ENCODE measurements at regions not wholly inside any gene's neighbourhood (a gene's known extent, or its start where the extent isn't known, plus 50 kb on each side); places are given as distances from the start of the nearest gene placed in this dataset.

DNA sequence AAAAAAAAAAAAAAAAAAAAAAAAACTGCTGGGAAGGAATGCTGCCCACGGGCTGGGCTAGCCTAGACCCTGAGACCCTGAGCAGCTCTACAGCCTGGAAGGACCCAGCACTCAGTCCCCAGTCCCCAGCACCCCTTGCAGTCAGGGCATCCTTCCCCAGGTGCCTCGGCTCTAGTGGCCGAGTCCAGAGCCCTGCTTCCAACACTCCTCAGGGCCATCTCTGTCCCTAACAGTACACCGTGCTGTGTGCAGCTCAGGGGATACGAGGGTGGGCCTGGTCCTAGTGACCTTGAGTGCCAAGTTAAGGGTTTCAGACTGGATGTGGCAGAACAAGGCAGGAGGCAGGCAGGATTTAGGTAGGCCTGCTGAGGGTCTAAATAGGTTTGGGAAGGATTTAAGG is 50.2 kb upstream of the LRP8 start:
- no peak for DNase-seq (ENCODE audit: low read depth in 3 of 3, low spot score in 1 of 3)

DNA sequence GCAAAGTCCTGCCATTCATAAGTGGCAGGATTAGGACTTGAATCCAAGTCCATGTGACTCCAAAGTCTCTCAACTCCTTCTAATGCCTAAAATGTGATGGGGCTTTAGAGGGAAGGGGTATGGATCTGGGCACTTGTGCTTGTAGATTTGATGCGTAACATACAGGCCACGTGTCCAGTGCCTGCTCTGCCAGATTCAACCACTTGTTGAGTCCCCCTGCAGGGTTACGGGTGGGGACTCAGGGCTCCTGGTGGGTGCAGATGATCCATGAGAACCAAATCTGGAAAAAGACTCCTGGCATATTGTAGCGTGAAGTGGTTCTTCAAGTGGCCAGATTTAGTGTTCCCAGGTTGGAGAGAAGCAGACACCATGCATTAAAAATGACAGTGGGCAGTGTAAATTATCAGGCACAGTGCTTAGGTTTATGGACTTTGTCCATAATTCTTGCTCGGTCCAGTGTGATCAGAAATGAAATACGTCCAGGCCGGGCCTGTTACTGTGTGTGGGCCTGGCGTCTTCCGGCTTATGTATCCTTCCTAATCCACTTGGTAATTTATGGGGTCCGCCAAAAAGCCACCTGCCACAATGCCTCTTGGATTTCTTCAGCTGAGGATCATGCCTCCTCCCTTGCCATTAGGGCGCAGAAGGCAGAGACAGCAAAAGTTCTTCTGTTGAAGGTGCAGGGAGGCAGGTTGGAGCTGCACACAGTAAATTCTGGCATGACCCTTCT is 51.2 kb upstream of the LRP8 start:
- DNase-seq (ENCODE audit: low read depth in 3 of 3, low spot score in 1 of 3): no peak

DNA sequence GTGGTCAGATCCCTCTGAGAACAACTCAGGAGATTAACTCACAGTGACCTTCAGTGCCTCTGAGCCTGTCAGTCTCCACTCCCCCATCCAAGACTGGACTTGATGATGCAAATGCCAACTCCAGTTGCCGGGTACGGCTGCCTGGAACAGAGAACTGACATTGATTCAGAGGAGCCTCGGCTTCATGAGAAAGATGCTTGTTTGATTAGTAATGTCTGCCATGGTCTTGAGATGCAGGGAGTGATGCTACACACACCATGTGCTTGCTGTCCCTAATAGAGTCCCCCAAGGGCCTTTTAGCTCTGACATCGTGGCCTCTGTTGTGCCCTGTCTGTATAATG is 51.8 kb upstream of the LRP8 start:
- no peak for DNase-seq (ENCODE audit: low read depth in 3 of 3, low spot score in 1 of 3)

DNA sequence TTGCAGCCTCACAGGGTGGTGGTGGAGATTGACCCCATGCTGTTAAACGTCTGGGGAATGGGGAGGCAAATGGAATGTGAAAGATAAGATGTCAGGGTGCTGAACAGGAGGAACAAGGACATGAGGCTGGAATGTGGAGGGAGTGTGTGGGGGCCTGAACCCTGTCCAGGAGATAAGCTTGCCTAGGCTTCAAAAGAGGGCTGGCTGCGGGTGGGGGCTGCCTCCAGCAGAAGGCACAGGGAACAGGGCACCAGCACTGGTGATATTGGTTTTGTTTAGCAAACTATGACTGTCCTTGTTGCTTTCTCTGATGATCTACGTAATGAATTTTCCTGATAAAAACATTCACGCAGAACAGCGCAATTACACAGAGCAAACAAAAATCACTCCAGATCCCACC is 52.4 kb upstream of the LRP8 start:
- no peak for DNase-seq (ENCODE audit: low read depth in 3 of 3, low spot score in 1 of 3)

DNA sequence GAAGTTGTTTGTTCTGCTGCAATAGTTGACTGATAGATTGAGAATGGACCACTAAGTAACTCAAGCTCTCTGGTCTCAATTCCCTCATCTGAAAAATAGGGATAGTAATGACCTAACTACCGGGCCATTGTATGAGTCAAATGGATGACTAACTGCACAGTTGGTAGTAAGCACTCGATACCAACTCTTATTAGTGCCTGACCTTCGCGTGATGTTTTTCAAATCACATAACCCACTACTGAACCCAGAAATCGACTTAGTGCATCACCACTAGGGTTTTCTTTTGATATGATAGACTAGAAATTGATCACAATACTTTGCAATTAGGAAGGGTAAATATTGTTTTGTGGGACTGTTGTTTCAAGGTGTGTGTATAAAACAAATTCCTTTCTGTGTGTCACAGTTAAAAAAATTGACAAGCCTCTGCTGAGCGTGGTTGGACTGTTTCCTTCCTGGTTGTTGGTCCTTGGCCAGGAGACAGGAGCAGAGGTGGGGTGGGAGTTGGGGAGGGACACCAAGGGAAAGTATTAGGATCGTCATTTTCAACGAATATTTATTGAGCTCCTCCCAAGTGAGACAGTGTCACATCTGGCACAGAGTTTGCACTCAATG is 54.0 kb upstream of the LRP8 start:
- DNase-seq (ENCODE audit: low read depth in 3 of 3, low spot score in 1 of 3): no peak

DNA sequence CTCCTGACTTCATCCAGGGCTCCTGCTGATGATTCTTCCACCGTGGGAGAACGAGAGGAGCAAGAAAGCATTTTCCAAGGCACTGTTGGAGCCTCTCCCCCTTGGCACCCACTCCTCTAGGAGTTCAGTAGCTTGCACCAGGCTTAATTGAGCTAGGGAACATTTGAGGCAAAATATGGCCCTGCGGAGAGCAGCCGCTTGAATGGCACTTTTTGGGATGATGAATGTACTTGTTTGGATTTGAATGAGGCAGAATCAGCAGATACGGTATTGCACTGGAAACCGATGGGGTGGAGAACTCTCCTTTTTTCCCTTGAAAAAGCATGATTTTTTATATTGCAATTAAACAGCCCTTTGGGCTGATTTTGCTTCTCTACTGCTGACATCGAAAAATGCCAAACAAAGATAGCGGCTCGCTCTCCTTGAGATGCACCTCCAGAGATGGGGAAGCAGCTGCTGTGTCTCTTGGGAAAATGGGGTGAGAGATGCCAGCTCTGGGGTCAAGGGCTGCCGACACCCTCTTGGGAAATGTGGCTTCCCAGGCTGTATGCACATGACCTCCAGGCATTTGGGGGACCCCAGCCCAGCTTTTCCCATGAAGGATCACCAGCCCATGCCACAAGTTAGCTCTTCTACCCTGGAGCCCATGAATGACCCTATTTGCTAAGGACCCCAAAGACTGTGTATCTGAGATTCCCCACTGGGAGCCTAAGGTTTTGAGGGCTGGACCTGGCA is 55.4 kb upstream of the LRP8 start:
- DNase-seq (ENCODE audit: low read depth in 3 of 3, low spot score in 1 of 3): no peak

DNA sequence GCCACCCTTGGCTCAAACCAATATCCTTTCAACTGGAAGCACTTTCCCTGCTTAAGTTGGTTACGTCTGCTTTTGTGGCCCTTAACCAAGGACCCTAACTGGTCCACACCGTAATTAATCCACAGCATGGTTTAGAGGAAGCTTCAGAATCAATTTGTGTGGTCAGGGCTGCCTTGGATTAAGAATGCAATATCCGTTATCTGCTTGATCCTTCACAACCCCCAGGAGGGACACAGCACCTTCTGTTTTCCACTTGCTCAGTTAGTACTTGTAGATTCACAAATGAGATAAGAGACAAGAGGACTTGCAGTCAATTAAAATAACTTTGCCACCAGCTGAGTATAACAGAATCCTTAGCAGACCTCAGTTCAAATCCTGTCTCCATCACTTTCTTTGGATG is 56.9 kb upstream of the LRP8 start:
- no peak for DNase-seq (ENCODE audit: low read depth in 3 of 3, low spot score in 1 of 3)

DNA sequence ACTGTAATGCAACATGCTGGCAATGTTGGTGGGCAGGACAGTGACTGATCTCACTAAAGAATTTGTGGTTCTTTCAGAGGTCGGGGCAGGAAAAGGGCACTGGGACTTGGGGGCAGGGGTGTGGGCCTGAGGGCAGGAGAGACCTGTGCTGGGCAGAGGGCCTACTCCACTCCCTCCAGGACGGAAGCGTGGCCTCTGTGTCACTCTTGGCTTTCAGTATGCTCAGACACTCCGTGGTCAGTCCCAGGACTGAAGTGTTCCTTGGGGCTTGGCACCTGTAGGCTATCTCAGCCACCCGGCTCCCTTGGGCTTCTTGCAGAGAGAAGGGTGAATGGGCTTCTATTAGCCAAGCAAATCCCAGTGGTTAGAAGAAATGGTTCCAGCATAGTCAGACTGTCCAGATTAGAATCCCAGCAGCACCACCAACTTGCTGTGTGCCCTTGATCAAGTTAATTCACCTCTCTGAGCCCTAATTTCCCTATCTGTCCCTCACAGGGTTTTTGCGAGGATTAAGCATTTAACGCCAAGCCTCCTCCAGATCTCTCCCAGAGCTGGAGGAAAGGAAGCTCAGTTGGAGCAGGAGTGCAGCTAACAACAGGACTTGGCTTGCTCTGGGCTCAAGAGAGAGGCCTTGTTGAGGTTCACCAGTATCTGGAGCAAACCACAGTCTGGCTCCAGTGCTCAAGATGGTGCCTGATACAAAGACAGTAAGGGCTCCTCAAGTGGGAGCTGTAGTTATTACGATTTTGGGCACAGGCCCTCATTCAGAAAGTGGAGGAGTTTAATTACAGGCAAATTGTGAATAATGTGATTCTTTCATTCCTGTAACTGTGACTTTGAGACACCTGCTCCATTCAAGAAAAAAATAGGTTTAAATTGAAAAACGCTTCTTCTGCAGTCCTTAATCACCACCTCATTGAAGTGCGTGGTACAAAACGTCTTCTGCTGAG is 57.7 kb upstream of the LRP8 start:
- no peak for DNase-seq (ENCODE audit: low read depth in 3 of 3, low spot score in 1 of 3)

DNA sequence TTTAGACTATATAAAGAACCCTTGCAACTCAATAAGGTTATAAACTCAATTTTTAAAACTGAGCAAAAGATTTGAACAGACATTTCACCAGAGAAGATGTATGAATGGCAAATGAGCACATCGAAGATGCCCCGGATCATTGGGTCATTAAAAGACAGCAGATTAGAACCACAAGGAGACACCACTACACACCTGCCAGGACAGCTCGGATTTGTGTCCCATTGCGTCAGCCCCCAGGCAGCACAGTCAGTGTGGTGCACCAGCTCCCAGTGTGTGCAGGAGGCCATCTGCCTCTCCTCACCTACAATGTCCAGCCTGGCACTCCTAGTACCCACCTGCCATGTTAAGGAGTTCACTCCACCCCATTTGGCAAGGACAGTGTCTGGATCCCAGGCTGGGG is 61.1 kb upstream of the LRP8 start:
- DNase-seq (ENCODE audit: low read depth in 3 of 3, low spot score in 1 of 3): no peak

DNA sequence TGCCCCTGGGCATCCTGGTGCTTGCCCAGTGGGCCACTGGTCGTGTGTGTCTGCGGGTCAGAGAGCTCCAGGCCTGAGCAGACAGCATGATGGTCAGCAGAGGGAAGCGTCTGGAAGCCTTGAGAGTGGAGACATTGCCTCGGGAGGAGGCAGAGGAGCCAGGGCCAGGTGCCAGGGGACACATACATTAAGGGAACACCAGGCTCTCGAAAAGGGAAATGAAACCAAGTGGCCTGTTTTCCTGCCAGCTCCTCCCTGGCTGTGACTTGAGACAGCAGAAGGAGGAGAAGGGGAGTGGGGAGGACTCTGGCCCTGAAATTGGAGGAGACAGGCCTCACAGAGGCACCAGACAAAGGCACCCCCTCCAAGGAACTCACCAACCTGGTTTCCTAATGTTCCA is 62.4 kb upstream of the LRP8 start:
- DNase-seq (ENCODE audit: low read depth in 3 of 3, low spot score in 1 of 3): no peak

DNA sequence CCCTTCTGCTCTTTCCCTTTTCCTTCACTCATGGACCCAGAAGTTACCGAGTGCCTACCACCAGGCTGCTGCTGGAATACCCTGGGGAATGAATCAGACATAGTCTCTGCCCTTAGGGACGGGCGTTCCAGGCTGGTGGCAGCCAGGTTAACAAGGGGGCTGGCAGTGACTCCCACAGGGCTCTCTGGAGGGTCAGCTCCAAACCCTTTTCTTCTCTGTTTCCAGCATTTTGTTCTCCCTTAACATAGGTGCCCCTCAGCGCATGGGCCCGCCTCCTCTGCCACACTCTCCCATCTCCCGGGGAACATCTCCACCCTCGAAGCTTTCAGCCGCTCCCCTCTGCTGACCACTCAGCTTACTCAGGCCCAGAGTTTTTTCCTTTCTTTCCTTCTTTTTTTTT is 62.9 kb upstream of the LRP8 start:
- DNase-seq (ENCODE audit: low read depth in 3 of 3, low spot score in 1 of 3): no peak

DNA sequence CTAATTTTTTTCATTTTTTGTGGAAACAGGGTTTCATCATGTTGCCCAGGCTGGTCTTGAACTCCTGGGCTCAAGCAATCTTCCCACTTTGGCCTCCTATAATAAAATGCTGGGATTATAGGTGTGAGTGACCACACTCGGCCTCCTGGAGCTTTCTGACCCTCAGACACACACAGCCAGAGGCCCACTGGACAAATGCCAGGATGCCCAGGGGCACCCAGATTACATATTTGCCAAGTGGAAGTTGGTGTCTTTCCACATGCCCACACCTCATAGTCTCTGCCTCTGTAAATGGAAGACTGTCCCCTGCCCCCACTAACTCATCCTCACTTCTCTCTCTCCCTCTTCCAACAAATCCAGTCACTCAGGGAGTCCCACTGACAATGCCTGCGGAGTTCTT is 63.4 kb upstream of the LRP8 start:
- DNase-seq (ENCODE audit: low read depth in 3 of 3, low spot score in 1 of 3): no peak

DNA sequence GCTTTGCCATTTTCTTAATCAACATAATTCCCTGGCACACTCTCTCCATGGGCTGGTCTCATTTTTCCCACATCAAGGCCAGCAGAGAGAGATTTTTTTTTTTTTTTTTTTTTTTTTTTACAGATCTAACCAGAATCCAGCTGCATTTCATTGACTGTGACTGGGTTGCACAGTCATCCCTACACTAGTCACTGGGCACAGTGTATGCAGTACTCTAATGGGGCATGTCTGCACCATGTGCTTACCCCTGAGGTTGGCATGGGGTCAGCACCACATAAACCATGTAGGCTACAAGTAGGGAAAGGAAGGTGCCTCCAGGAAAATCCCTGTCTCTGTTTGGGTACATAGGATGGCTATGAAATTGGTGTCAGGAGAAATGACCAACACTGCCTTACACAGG is 64.1 kb upstream of the LRP8 start:
- DNase-seq (ENCODE audit: low read depth in 3 of 3, low spot score in 1 of 3): no peak

DNA sequence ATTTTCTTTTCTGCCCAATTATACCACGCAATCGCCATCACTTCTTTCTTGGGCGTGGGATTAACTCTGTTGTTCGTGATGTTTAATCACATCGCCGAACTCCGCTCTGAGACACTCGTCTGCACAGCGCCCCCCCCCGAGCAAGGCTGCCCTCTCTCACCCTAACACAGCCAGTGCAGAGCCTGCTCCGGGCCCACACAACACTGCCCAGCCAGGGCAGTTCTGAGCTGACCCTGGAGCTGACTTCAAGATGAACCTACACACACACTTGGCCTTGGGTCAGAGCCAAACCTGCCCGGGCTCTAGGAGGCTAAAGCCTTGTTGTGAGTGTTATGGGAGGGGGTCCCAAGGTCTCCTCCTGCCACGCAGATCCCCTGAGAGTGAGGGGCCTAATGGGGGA is 64.6 kb upstream of the LRP8 start:
- DNase-seq (ENCODE audit: low read depth in 3 of 3, low spot score in 1 of 3): no peak

DNA sequence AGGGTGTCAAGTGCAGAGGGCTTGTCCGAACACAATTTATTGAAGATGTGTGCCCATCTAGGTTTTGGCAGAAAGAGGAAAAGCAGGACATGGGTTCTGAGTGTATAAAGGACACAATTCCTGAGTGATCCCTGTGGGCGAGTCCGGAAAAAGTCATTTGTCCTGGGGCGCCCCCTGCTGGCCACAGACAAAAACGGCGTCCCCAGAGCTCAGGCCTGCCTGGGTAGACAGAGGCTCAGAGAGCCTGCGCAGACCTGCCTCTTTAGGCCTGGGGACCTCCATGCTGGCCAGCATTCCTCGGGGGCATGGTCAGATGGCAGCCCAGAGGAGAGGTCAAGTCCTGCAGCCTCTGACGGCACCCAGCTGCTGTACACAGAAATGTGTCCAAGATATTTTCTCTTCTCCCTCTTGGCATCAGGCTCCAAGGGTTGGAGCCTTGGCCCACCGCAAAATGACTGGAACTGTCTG is 65.5 kb upstream of the LRP8 start:
- DNase-seq (ENCODE audit: low read depth in 3 of 3, low spot score in 1 of 3): peak; percentile 24 to 73 (median 54)

DNA sequence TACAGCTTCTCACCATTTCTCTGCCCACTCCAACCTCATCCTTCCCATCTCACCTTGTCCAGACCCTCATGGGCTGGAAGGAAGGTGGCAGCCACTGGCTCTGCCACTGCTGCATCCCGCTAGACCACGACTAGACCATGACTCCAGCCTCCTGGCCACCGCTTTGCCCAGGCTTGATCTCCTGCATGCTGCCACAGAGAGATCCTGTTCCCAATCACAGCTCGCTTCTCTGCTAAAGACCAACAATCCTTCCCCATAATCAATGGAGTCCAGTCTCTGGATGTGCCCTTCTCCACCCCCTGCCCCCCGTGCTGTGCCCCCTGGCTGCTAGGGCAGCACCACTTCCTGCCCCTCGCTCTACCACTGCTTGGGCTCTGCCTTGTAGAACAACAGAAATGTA is 64.9 kb upstream of the DMRTB1 start:
- DNase-seq (ENCODE audit: low read depth in 3 of 3, low spot score in 1 of 3): no peak

DNA sequence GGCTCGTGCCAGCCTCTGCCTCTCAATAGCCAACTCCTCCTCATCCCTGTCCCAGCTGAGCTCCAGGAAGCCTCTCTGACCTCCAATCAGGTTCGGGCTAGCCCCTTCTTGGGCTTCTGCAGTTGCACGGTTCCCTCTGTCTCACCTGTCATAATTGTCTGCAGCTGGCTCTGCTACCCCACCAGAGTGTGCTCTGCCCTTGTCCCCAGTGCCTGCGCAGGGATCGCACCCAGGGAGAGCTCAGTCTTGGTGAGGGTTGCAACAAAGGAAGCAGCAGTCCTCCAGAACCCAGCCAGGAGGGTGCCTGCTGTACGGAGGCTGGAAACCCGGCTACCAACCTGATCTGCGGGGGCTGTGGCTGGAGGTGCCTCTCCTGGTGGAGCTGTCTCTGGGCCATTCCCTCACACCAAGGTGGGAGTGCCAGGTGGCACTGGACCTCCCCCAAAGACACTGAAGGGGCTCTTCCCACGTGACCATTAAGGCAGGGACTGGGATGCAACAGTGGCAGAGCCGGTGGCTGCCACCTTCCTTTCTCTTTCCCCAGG is 63.5 kb upstream of the DMRTB1 start:
- DNase-seq (ENCODE audit: low read depth in 3 of 3, low spot score in 1 of 3): no peak

DNA sequence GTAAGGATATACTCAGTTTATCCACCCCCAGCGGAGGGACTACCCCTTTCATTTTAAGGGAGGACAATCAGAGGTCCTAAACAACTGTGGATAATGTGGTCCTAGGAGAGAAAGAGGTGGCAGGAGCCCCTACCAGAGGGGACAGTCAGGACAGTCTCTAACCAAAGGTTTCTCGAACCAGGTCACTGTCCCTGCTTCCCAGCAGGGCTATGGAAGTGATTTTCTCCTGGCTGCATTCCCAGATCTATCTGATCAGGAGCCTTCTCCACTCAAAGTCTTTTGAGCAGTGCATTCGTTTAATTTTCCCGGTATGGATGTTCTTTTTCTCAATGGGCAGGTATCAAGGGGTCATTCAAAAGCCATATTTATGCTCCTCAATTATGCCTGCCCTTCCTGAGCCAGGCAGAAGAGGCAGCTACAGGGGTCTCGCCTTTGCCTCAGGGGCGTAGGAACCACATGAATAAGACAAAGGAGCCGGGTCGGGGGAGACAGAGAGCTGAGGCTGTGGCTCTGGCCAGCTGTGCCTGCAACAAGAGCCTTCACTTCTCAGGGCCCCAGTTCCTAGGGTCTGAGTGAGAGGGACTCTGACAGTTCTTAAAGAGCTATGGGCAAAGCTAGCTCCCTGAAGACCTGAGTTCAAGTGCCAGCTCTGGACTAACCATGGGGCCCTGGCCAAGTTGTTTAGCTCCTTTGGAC is 62.5 kb upstream of the DMRTB1 start:
- DNase-seq (ENCODE audit: low read depth in 3 of 3, low spot score in 1 of 3): no peak

DNA sequence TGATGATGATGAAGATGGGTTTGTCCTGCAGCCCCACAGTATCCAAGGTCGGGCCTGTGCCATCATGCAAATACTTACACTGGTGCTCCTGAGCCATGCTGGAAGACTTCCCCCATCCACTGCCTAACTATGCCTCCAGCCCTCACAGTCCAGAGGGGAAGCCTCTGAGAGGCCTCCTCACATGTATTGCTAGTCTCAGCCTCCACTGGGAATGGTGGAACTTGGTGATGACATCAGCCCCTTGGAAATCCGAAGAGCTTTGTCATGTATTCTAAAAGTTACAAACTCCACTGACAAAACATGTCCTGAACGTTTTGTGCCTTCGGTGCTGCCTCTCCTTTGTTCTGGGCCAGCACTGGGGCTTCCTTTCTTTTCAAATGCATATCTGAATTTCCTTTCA is 61.1 kb upstream of the DMRTB1 start:
- no peak for DNase-seq (ENCODE audit: low read depth in 3 of 3, low spot score in 1 of 3)

DNA sequence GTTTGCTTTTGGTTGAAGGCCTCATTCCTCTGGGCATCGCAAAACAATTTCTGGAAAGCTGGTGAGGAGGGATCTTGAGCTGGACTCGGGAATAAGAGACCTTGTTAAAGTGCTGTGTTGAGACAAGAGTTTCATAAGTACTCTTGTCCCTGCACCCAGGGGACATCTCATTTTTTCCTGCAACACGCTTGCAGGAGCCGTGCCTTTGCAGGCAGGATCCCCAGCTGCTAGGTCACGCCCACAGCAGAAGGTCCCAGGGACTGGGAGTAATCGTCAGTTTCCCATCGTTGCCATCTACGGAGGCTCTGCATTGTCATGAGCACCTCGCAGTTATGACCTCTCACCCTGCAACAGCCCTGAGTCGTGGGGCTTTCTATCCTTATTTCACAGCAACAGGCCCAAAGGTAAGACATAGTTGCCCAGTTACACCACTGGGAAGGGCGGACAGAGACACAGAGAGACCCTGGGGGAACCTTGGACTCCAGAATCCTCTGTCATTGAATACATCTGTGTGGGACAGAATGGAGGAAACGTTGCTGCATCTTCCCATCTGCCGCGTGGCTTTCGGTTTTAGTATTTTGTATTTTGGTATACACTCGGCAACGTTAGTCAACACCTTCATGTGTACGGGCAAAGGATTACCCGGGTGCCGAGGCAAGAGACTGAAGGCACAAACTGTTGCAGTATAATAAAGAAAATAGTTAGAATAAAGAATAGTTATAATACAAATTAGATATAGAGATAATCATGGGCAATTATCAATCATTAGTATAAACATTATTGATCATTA is 60.4 kb upstream of the DMRTB1 start:
- no peak for DNase-seq (ENCODE audit: low read depth in 3 of 3, low spot score in 1 of 3)

Data from stimulated activated CD4-positive, alpha-beta T cell treated with anti-CD3 and anti-CD28 coated beads, TNF-alpha, amount 100 ng/mL, for 1 hour (primary cell).